MM.1S (cell line): ENCODE measurements at regions not wholly inside any gene's neighbourhood (a gene's known extent, or its start where the extent isn't known, plus 50 kb on each side); places are given as distances from the start of the nearest gene placed in this dataset.
A peak's percentile ranks its signal among the peaks of the same experiment; 100 is the strongest.

Experiments used
- DNase-seq: peaks from one replicate; pipeline ENCODE4 v3.0.0-alpha.2; 2015
- H2AFZ ChIP-seq: fragments of 300-600 bp; sonication (generic); 2 replicates; pipeline ENCODE4 v1.6.0; 2016; ENCODE audit warnings: antibody characterized with exemption, low read length
- H3F3A ChIP-seq: fragments of 300-600 bp; sonication (generic); 2 replicates; pipeline ENCODE4 v1.6.1; 2016; ENCODE audit warnings: mild to moderate bottlenecking, antibody characterized with exemption, low read length, moderate library complexity, mixed read lengths; ENCODE audit not compliant: insufficient read depth
- H3K27ac ChIP-seq: fragments of 300-600 bp; sonication (generic); 2 replicates; pipeline ENCODE4 v1.5.1; 2016; ENCODE audit warnings: mild to moderate bottlenecking, low read length
- H3K27me3 ChIP-seq: fragments of 300-600 bp; sonication (generic); replicated peaks from 2 replicates; pipeline ENCODE4 v1.6.0; 2016; ENCODE audit warnings: low read length; ENCODE audit not compliant: insufficient read depth
- H3K36me3 ChIP-seq: fragments of 300-600 bp; sonication (generic); replicated peaks from 2 replicates; pipeline ENCODE4 v1.6.1; 2016; ENCODE audit warnings: mild to moderate bottlenecking, low read length, mixed read lengths; ENCODE audit not compliant: insufficient read depth
- H3K4me1 ChIP-seq: fragments of 300-600 bp; sonication (generic); 2 replicates; pipeline ENCODE4 v1.6.1; 2016; ENCODE audit warnings: low read length, mixed read lengths
- H3K4me2 ChIP-seq: fragments of 300-600 bp; sonication (generic); 2 replicates; pipeline ENCODE4 v1.6.0; 2016; ENCODE audit warnings: low read depth, low read length
- H3K4me3 ChIP-seq: fragments of 300-600 bp; sonication (generic); 2 replicates; pipeline ENCODE4 v1.5.1; 2016; ENCODE audit warnings: low read length, mixed read lengths
- H3K79me2 ChIP-seq: fragments of 300-600 bp; sonication (generic); 2 replicates; pipeline ENCODE4 v1.6.1; 2016; ENCODE audit warnings: mixed run types, low read length, mixed read lengths
- H3K9ac ChIP-seq: fragments of 300-600 bp; sonication (generic); 2 replicates; pipeline ENCODE4 v1.6.1; 2016; ENCODE audit warnings: low read length, mixed read lengths
- H3K9me2 ChIP-seq: fragments of 300-600 bp; sonication (generic); replicated peaks from 2 replicates; pipeline ENCODE4 v1.6.1; 2016; ENCODE audit warnings: mild to moderate bottlenecking, low read length, mixed read lengths; ENCODE audit not compliant: insufficient read depth
- H3K9me3 ChIP-seq: fragments of 300-600 bp; sonication (generic); replicated peaks from 2 replicates; pipeline ENCODE4 v1.6.1; 2016; ENCODE audit warnings: mild to moderate bottlenecking, low read length, mixed read lengths; ENCODE audit not compliant: insufficient read depth
- H4K20me1 ChIP-seq: fragments of 300-600 bp; sonication (generic); 2 replicates; pipeline ENCODE4 v1.6.1; 2016; ENCODE audit warnings: mild to moderate bottlenecking, low read length, moderate library complexity, mixed read lengths; ENCODE audit not compliant: insufficient read depth
- CTCF ChIP-seq: fragments of 300-600 bp; sonication (generic); IDR thresholded peaks from 2 replicates; pipeline ENCODE4 v1.5.1; 2016; ENCODE audit warnings: antibody characterized with exemption, low read length, mixed read lengths
- EZH2 ChIP-seq: fragments of 300-600 bp; sonication (generic); optimal IDR thresholded peaks from 2 replicates; pipeline ENCODE3; 2017; ENCODE audit warnings: low read depth, mild to moderate bottlenecking, antibody characterized with exemption, low read length, mixed read lengths
- EZH2phosphoT487 ChIP-seq: fragments of 300-600 bp; sonication (generic); IDR thresholded peaks from 2 replicates; pipeline ENCODE4 v1.6.1; 2018; ENCODE audit warnings: antibody characterized with exemption, low read length

- Histone ChIP-seq H3K79me2 (no peaks in the 10 kb centered on the region), H3K9me2 (no peaks in the 10 kb centered on the region), H3K4me3 (no peak overlapping the region), H2AFZ (no peak overlapping the region), H3F3A (no peaks in the 10 kb centered on the region), H3K36me3 (no peaks in the 10 kb centered on the region), H3K4me1 (no peaks in the 10 kb centered on the region), H4K20me1 (no peaks in the 10 kb centered on the region), H3K27ac (no peak overlapping the region), H3K9me3 (no peaks in the 10 kb centered on the region), H3K27me3 (no peaks in the 10 kb centered on the region), H3K4me2 (no peak overlapping the region), H3K9ac (no peak overlapping the region)
- TF ChIP-seq EZH2 (no peak), CTCF (peak; percentile 81), EZH2phosphoT487 (no peak)
- peak; percentile 78 for DNase-seq
Measured at GRCh38 chr11:127843483-127844396, 743.6 kb downstream of the ETS1 start.

GRCh38 chr11:127825183-127825582, 762.2 kb downstream of the ETS1 start:
- Histone ChIP-seq H3K4me3 (no peak overlapping the region), H3K4me2 (no peak overlapping the region), H3K9me2 (no peaks in the 10 kb centered on the region), H3K4me1 (no peaks in the 10 kb centered on the region), H3K79me2 (no peaks in the 10 kb centered on the region), H3K36me3 (no peaks in the 10 kb centered on the region), H3K9me3 (no peaks in the 10 kb centered on the region), H3K9ac (no peak overlapping the region), H3F3A (no peaks in the 10 kb centered on the region), H2AFZ (no peak overlapping the region), H3K27ac (no peak overlapping the region), H4K20me1 (no peaks in the 10 kb centered on the region), H3K27me3 (no peaks in the 10 kb centered on the region)
- no peak for DNase-seq
- TF ChIP-seq EZH2phosphoT487 = no peak
- no peak for TF ChIP-seq EZH2
- no peak for TF ChIP-seq CTCF

GRCh38 chr11:127818625-127819024, 768.7 kb downstream of the ETS1 start:
- H3K4me1 ChIP-seq = peaks cover 12% of the 10 kb centered on the region
- no peaks in the 10 kb centered on the region for H3K27me3 ChIP-seq
- peak; percentile 75 for DNase-seq
- H3K4me2 ChIP-seq = peak overlapping the region; percentile 4; the same call in 1 of the 2 replicates
- H3K9me2 ChIP-seq = no peaks in the 10 kb centered on the region
- H3K4me3 ChIP-seq = no peak overlapping the region
- no peaks in the 10 kb centered on the region for H3K79me2 ChIP-seq
- H3K9ac ChIP-seq = no peak overlapping the region
- no peaks in the 10 kb centered on the region for H3F3A ChIP-seq
- no peaks in the 10 kb centered on the region for H3K36me3 ChIP-seq
- H2AFZ ChIP-seq = peak overlapping the region; percentile 1; the same call in 1 of the 2 replicates
- no peak for TF ChIP-seq EZH2phosphoT487
- TF ChIP-seq EZH2 = no peak
- TF ChIP-seq CTCF = no peak
- no peaks in the 10 kb centered on the region for H3K9me3 ChIP-seq
- H4K20me1 ChIP-seq = no peaks in the 10 kb centered on the region
- H3K27ac ChIP-seq = peak overlapping the region; percentile 23; the same call in 1 of the 2 replicates
